Endodermal cell (in vitro differentiated cells): ENCODE measurements at regions not wholly inside any gene's neighbourhood (a gene's known extent, or its start where the extent isn't known, plus 50 kb on each side); places are given as distances from the start of the nearest gene placed in this dataset.

ENCODE experiments used
- DNase-seq: peaks from one replicate; pipeline ENCODE4 v3.0.0-alpha.2; 2017
- H3K27ac ChIP-seq: 2 replicates; pipeline ENCODE4 v1.5.1; 2013; ENCODE audit warnings: mild to moderate bottlenecking, low read depth, low read length, moderate library complexity
- H3K27me3 ChIP-seq: 2 replicates; pipeline ENCODE4 v1.6.1; 2013; ENCODE audit warnings: mild to moderate bottlenecking, low read length, moderate library complexity; ENCODE audit not compliant: insufficient read depth, control insufficient read depth, poor library complexity, severe bottlenecking
- H3K36me3 ChIP-seq: 2 replicates; pipeline ENCODE4 v1.7.0; 2013; ENCODE audit warnings: mild to moderate bottlenecking, low read length, moderate library complexity; ENCODE audit not compliant: control insufficient read depth, insufficient read depth
- H3K4me1 ChIP-seq: one replicate; pipeline ENCODE4 v1.7.0; 2013; ENCODE audit warnings: low read length; ENCODE audit not compliant: control insufficient read depth, insufficient read depth
- H3K4me3 ChIP-seq: 2 replicates; pipeline ENCODE4 v1.5.1; 2013; ENCODE audit warnings: mild to moderate bottlenecking, low read length, moderate library complexity
- H3K9ac ChIP-seq: 2 replicates; pipeline ENCODE4 v1.6.1; 2013; ENCODE audit warnings: mild to moderate bottlenecking, low read length, moderate library complexity; ENCODE audit not compliant: poor library complexity, severe bottlenecking; ENCODE audit errors: extremely low read depth
- H3K9me3 ChIP-seq: 2 replicates; pipeline ENCODE4 v1.6.1; 2013; ENCODE audit warnings: mild to moderate bottlenecking, low read length, moderate library complexity; ENCODE audit not compliant: control insufficient read depth
- H3K27ac Mint-ChIP-seq: 2 replicates; pipeline ENCODE4 v1.8.0; 2020; ENCODE audit warnings: mixed read lengths
- H3K27me3 Mint-ChIP-seq: 2 replicates; pipeline ENCODE4 v1.8.0; 2021; ENCODE audit warnings: mild to moderate bottlenecking, mixed read lengths; ENCODE audit not compliant: insufficient read depth
- H3K36me3 Mint-ChIP-seq: 2 replicates; pipeline ENCODE4 v1.8.0; 2020; ENCODE audit warnings: low read depth, mixed read lengths
- H3K4me1 Mint-ChIP-seq: 2 replicates; pipeline ENCODE4 v1.8.0; 2020; ENCODE audit warnings: mixed read lengths
- H3K4me3 Mint-ChIP-seq: 2 replicates; pipeline ENCODE4 v1.8.0; 2020; ENCODE audit warnings: mild to moderate bottlenecking, moderate library complexity, mixed read lengths
- H3K9me3 Mint-ChIP-seq: 2 replicates; pipeline ENCODE4 v1.8.0; 2020; ENCODE audit warnings: mild to moderate bottlenecking, mixed read lengths
- CTCF ChIP-seq: fragments of 200-600 bp; sonication (generic); conservative IDR thresholded peaks from 2 replicates; pipeline ENCODE4 v1.5.0; 2021; ENCODE audit warnings: antibody characterized with exemption, mild to moderate bottlenecking
- WGBS, 2 experiments: methylation state at CpG; one replicate each; pipeline versions ENCODE4 v1.1.5 to v1.1.7; 2013; ENCODE audit warnings: missing lambda C conversion rate in 2 of 2, mixed read lengths in 1 of 2; ENCODE audit not compliant: insufficient coverage in 1 of 2, insufficient read length in 1 of 2; 5-methylcytosine and 5-hydroxymethylcytosine counted together

DNA sequence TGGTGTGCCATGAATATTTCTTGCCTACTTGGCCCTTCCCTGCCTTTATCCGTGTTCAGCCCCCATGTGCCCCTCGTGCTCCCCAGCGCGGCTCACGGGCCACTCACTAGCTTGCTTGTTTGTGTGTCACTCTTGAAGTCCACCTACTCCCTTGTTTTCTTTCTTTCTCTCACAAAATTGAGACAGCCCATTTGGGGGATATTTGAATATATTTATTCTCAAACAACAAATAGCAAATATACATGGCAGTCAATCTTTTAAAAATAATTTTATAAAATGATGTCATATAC lies 82.2 kb downstream of the PLXNA1 start:
- no peak for TF ChIP-seq CTCF
- no peaks in the 10 kb centered on the region for H3K36me3 Mint-ChIP-seq
- H3K27ac Mint-ChIP-seq: no peak overlapping the region
- H3K4me3 ChIP-seq: no peak overlapping the region
- no peak overlapping the region for H3K9ac ChIP-seq
- peaks cover 6% of the 10 kb centered on the region for H3K27me3 Mint-ChIP-seq
- no peaks in the 10 kb centered on the region for H3K9me3 ChIP-seq
- no peak for DNase-seq
- H3K9me3 Mint-ChIP-seq: no peaks in the 10 kb centered on the region
- WGBS, 2 experiments: 80 to 83% methylated on average over 1 to 5 of the region's 5 CpGs
- no peak overlapping the region for H3K27ac ChIP-seq
- H3K4me1 ChIP-seq: no peaks in the 10 kb centered on the region
- H3K36me3 ChIP-seq: no peaks in the 10 kb centered on the region
- no peaks in the 10 kb centered on the region for H3K27me3 ChIP-seq
- peaks cover 6% of the 10 kb centered on the region for H3K4me1 Mint-ChIP-seq
- H3K4me3 Mint-ChIP-seq: no peak overlapping the region

DNA sequence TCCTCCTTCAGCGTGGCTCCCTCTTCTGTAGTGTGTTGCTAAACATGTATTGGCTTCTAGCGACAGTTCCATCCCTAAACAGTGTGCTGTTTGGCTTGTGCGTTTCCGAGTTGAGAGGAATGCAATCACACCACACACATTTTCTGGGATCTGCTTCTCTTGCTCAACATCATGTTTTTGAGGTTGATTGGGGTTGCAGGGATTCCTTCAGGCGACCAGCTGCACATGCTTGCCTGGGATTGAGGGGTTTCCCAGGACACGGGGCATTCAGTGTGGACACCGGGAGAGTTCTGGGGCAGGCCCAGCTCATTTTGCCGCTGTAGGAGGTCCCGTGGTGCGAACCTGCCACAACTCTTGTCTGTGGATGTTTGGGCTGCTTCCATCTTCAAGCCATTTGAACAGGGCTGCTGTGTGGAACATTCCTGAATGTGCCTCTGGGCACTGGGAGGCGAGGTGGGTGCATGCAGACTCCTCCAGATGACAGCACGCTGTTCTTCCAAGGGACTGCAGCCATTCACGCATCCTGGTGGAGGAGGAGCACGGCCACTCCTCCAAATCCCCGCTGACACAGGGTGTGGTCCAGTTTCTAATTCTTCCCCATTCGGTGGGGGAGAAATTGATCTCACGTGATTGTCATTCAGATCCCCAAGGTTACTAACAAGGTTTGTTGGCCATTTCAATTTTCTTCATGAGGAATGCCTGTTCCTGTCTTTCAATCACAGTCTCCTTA lies 82.8 kb downstream of the PLXNA1 start:
- Histone ChIP-seq H3K4me3 (no peak overlapping the region), H3K4me1 (no peaks in the 10 kb centered on the region), H3K9me3 (no peaks in the 10 kb centered on the region), H3K27me3 (peaks cover 4% of the 10 kb centered on the region), H3K27ac (no peak overlapping the region), H3K36me3 (no peaks in the 10 kb centered on the region), H3K9ac (no peak overlapping the region)
- Mint-ChIP-seq H3K27me3 (peaks cover 9% of the 10 kb centered on the region), H3K4me3 (no peak overlapping the region), H3K9me3 (no peaks in the 10 kb centered on the region), H3K4me1 (peaks cover 6% of the 10 kb centered on the region), H3K27ac (no peak overlapping the region), H3K36me3 (no peaks in the 10 kb centered on the region)
- no peak for DNase-seq
- 77 to 84% methylated on average over 15 to 17 of the region's 17 CpGs for WGBS, 2 experiments
- TF ChIP-seq CTCF: no peak

DNA sequence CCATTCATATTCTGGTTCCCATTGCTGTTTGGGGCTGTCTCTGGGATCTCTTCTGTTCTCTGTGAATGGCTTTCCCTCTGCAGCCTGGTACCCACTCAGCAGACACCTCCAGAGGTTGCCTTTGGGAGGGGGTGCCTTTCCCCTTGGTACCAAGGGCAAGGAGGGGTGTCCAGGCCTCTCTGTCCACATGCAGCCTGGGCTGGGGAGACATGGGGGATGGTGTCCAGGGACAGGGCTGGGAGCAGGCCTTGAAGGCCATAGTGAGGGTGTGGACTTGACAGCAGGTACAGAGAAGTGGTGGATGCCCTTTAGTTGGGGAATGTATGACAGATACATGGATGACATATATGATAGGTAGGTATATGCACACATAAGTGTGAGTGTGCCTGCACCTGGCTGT lies 83.7 kb downstream of the PLXNA1 start:
- TF ChIP-seq CTCF: no peak
- Histone ChIP-seq H3K27me3 (peaks cover 5% of the 10 kb centered on the region), H3K9me3 (no peaks in the 10 kb centered on the region), H3K4me1 (no peaks in the 10 kb centered on the region), H3K36me3 (no peaks in the 10 kb centered on the region), H3K9ac (no peak overlapping the region), H3K27ac (no peak overlapping the region), H3K4me3 (no peak overlapping the region)
- peaks cover 6% of the 10 kb centered on the region for H3K4me1 Mint-ChIP-seq
- no peaks in the 10 kb centered on the region for H3K36me3 Mint-ChIP-seq
- no peak overlapping the region for H3K4me3 Mint-ChIP-seq
- no peak overlapping the region for H3K27ac Mint-ChIP-seq
- DNase-seq: no peak
- peaks cover 13% of the 10 kb centered on the region for H3K27me3 Mint-ChIP-seq
- no peaks in the 10 kb centered on the region for H3K9me3 Mint-ChIP-seq
